Natural killer cell (primary cell): ENCODE measurements at regions not wholly inside any gene's neighbourhood (a gene's known extent, or its start where the extent isn't known, plus 50 kb on each side); places are given as distances from the start of the nearest gene placed in this dataset.

Experiments
- ATAC-seq, 3 donors: fragments of 150-1000 bp in 2 of 3; fragments of 200-7000 bp in 1 of 3; cut with Tn5 transposase; 1 replicate in 1 of 3; 2 replicates in 2 of 3; pipeline ENCODE4 v1.10.0; 2021; ENCODE audit warnings: mild to moderate bottlenecking in 2 of 3, moderate library complexity in 2 of 3
- DNase-seq, 2 donors: peaks; one replicate each; pipeline versions ENCODE4 v3.0.0 to v3.0.0-alpha.2; 2013 to 2021; ENCODE audit warnings: mixed read lengths in 1 of 2
- H3K27ac ChIP-seq: one replicate; pipeline ENCODE4 v1.5.1; 2013; ENCODE audit warnings: mild to moderate bottlenecking, low read length
- H3K27me3 ChIP-seq: one replicate; pipeline ENCODE4 v1.6.1; 2013; ENCODE audit warnings: low read length; ENCODE audit not compliant: control insufficient read depth, insufficient read depth
- H3K36me3 ChIP-seq: one replicate; pipeline ENCODE4 v1.6.1; 2013; ENCODE audit warnings: low read length; ENCODE audit not compliant: control insufficient read depth, insufficient read depth
- H3K4me1 ChIP-seq: one replicate; pipeline ENCODE4 v1.6.1; 2013; ENCODE audit warnings: low read length; ENCODE audit not compliant: control insufficient read depth, insufficient read depth
- H3K4me3 ChIP-seq: one replicate; pipeline ENCODE4 v1.5.1; 2013; ENCODE audit warnings: low read length
- H3K9me3 ChIP-seq: one replicate; pipeline ENCODE4 v1.6.1; 2013; ENCODE audit warnings: low read length; ENCODE audit not compliant: control insufficient read depth, insufficient read depth
- H3K27ac Mint-ChIP-seq, 2 donors: one replicate each; pipeline ENCODE4 v1.8.0; 2022; ENCODE audit warnings: mild to moderate bottlenecking in 2 of 2, mixed read lengths in 2 of 2, moderate library complexity in 1 of 2
- H3K27me3 Mint-ChIP-seq, 2 donors: one replicate each; pipeline ENCODE4 v1.8.0; 2022; ENCODE audit warnings: low read depth in 2 of 2, mixed read lengths in 2 of 2
- H3K36me3 Mint-ChIP-seq: one replicate; pipeline ENCODE4 v1.8.0; 2022; ENCODE audit warnings: mixed read lengths
- H3K4me1 Mint-ChIP-seq, 2 donors: one replicate each; pipeline ENCODE4 v1.8.0; 2022; ENCODE audit warnings: mixed read lengths in 2 of 2
- H3K4me3 Mint-ChIP-seq: one replicate; pipeline ENCODE4 v1.8.0; 2022; ENCODE audit warnings: mild to moderate bottlenecking, moderate library complexity, mixed read lengths
- H3K9me3 Mint-ChIP-seq, 2 donors: one replicate each; pipeline ENCODE4 v1.8.0; 2022; ENCODE audit warnings: mixed read lengths in 2 of 2
- WGBS: methylation state at CpG from one replicate; pipeline ENCODE4 v1.1.7; 2013; ENCODE audit warnings: missing lambda C conversion rate; ENCODE audit not compliant: insufficient coverage; 5-methylcytosine and 5-hydroxymethylcytosine counted together
- intact Hi-C: fragments of 100-400 bp; cut with micrococcal nuclease; formaldehyde crosslinking; loops from one replicate; pipeline ENCODE4 v1.14.2; 2022
- TF ChIP-seq, protein P1 (sequence below): fragments of 200-600 bp; IDR thresholded peaks from one replicate; pipeline ENCODE4 v1.8.0; 2022; ENCODE audit warnings: antibody characterized with exemption

DNA sequence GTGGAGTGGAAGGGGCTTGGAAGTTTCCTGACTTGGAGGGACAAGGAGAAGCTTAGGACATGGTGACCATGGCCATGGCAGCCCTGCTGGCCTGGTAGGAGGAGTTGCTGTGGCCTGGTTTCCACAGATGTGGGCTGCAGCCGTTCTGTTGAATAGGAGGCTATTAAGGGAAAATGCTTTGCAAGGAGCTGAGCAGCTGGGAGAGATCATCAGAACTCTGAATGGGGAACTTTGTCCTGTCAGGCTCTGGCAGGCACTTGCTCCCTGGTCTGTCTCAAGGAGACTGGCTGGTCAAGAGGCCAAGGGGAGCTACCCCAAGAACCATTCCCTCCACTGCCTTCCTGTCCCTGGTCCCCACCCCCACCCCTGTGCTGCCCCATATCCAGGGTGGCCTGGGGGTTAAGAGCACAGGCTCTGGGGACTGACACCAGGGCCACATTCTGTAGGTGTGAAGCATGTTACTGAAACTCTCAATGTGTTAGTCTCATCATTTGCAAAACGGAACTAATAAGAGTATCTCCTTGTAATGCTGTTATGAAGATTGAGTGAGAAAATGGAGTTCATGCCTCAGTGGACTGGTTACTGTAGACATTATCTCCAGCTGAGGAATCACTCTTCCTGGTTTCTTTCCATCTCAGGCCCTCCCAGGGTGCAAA, 84.0 kb upstream of the ARAP3 start:
- Mint-ChIP-seq H3K36me3 (no peaks in the 10 kb centered on the region), H3K4me1 (no peaks in the 10 kb centered on the region), H3K27ac (no peak overlapping the region), H3K9me3 (no peaks in the 10 kb centered on the region), H3K4me3 (no peak overlapping the region), H3K27me3 (peaks cover 12 to 23% of the 10 kb centered on the region in 2 donors)
- Histone ChIP-seq H3K9me3 (no peaks in the 10 kb centered on the region), H3K27me3 (no peaks in the 10 kb centered on the region), H3K36me3 (no peaks in the 10 kb centered on the region), H3K4me1 (no peaks in the 10 kb centered on the region), H3K4me3 (no peak overlapping the region), H3K27ac (no peak overlapping the region)
- intact Hi-C loops = no loop called here
- DNase-seq (no peak), ATAC-seq (no peak)
- TF ChIP-seq, protein P1, sequence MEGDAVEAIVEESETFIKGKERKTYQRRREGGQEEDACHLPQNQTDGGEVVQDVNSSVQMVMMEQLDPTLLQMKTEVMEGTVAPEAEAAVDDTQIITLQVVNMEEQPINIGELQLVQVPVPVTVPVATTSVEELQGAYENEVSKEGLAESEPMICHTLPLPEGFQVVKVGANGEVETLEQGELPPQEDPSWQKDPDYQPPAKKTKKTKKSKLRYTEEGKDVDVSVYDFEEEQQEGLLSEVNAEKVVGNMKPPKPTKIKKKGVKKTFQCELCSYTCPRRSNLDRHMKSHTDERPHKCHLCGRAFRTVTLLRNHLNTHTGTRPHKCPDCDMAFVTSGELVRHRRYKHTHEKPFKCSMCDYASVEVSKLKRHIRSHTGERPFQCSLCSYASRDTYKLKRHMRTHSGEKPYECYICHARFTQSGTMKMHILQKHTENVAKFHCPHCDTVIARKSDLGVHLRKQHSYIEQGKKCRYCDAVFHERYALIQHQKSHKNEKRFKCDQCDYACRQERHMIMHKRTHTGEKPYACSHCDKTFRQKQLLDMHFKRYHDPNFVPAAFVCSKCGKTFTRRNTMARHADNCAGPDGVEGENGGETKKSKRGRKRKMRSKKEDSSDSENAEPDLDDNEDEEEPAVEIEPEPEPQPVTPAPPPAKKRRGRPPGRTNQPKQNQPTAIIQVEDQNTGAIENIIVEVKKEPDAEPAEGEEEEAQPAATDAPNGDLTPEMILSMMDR = no peak
- WGBS = 74% methylated on average over 2 of the region's 2 CpGs

DNA sequence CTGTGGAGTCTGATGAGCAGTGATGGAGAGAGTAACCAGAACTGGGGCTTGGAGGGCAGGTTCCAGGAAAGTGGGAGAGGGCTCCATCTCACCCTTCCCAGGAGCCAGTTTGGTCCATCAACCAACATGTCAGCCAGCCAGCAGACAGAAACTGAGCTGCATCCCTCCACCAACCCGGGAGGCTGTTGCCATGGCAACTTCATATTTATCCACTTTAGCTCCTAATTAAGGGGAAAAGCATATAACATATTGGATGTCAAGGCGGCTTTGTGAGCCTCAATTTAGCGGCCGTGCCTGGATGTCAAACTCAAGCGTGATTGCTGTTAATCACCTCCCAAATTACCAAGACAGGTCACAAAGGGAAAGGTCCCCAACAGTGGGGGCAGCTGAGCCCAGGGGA, 81.5 kb upstream of the ARAP3 start:
- H3K9me3 ChIP-seq = no peaks in the 10 kb centered on the region
- no peak overlapping the region for H3K27ac Mint-ChIP-seq
- DNase-seq = no peak
- no peaks in the 10 kb centered on the region for H3K4me1 Mint-ChIP-seq
- H3K27me3 Mint-ChIP-seq = peaks cover 12 to 33% of the 10 kb centered on the region in 2 donors
- no peaks in the 10 kb centered on the region for H3K27me3 ChIP-seq
- H3K9me3 Mint-ChIP-seq = no peaks in the 10 kb centered on the region
- H3K4me3 Mint-ChIP-seq = no peak overlapping the region
- H3K4me3 ChIP-seq = no peak overlapping the region
- intact Hi-C loops = no loop called here
- no peaks in the 10 kb centered on the region for H3K36me3 Mint-ChIP-seq
- no peaks in the 10 kb centered on the region for H3K36me3 ChIP-seq
- TF ChIP-seq, protein P1 = no peak
- 93% methylated on average over 5 of the region's 5 CpGs for WGBS
- ATAC-seq = no peak
- no peak overlapping the region for H3K27ac ChIP-seq
- no peaks in the 10 kb centered on the region for H3K4me1 ChIP-seq

DNA sequence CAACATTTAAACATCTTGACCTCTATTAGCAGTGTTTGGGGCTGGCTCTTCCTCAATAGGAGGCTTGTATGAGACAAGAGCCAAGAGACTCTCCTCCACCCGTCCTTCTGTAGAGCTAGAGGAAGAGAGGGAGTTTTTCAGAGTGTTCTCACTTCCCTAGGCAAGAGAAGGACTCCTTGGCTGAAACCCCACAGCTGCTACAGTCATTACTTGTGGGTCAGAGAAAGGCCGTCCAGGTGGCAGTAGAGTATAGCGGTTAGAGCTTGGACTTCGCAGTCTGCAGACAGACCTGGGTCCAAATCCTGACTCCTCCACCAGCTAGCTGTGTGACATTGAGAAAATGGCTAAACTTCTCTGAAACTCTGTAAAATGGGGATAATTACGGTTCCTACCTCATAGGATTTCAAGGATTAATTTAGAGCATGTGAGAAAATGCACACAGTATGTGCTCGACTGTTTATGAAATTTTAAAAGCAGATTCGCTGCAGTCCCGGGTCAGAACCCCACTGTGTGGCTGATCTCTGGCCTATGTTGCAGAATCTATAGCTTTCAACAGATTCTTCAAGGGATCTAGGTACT, 80.8 kb upstream of the ARAP3 start:
- H3K4me1 ChIP-seq = no peaks in the 10 kb centered on the region
- H3K27ac ChIP-seq = no peak overlapping the region
- DNase-seq (no peak), ATAC-seq (no peak)
- H3K36me3 Mint-ChIP-seq = no peaks in the 10 kb centered on the region
- H3K27ac Mint-ChIP-seq = no peak overlapping the region
- no peak overlapping the region for H3K4me3 Mint-ChIP-seq
- no peak overlapping the region for H3K4me3 ChIP-seq
- no peaks in the 10 kb centered on the region for H3K36me3 ChIP-seq
- intact Hi-C loops = no loop called here
- H3K4me1 Mint-ChIP-seq = peaks cover 0 to 4% of the 10 kb centered on the region in 2 donors
- WGBS = 87% methylated on average over 7 of the region's 8 CpGs
- TF ChIP-seq, protein P1 = no peak
- no peaks in the 10 kb centered on the region for H3K27me3 ChIP-seq
- H3K27me3 Mint-ChIP-seq = peaks cover 19 to 39% of the 10 kb centered on the region in 2 donors
- no peaks in the 10 kb centered on the region for H3K9me3 ChIP-seq
- no peaks in the 10 kb centered on the region for H3K9me3 Mint-ChIP-seq

DNA sequence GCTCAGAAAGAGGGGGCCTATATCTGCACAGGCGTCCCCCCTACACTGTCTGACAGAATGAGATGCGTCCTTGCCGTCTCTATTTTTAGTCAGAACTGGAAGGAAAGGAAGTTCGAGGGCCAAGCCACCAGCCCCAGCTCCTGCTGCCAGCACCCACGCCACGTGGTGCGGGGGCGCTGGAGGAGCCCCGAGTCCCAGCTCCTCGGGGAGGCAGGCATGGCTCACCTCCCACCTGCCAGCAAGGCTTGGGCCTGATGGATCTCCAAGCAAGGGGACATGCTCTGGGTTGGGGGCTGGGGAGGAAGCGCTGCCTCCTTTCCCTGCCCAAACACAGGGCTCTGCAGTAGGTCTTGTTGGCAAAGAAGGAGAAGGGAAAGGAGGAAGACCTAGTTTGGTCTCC, 80.3 kb upstream of the ARAP3 start:
- ATAC-seq = no peak
- H3K4me3 Mint-ChIP-seq = no peak overlapping the region
- 32% methylated on average over 11 of the region's 11 CpGs for WGBS
- Histone ChIP-seq H3K4me3 (no peak overlapping the region), H3K27ac (no peak overlapping the region), H3K9me3 (no peaks in the 10 kb centered on the region), H3K4me1 (no peaks in the 10 kb centered on the region), H3K27me3 (peaks cover 5% of the 10 kb centered on the region), H3K36me3 (no peaks in the 10 kb centered on the region)
- no peaks in the 10 kb centered on the region for H3K36me3 Mint-ChIP-seq
- H3K9me3 Mint-ChIP-seq = no peaks in the 10 kb centered on the region
- TF ChIP-seq, protein P1 = no peak
- peaks cover 0 to 4% of the 10 kb centered on the region in 2 donors for H3K4me1 Mint-ChIP-seq
- H3K27me3 Mint-ChIP-seq = peaks cover 24 to 45% of the 10 kb centered on the region in 2 donors
- no peak for DNase-seq
- H3K27ac Mint-ChIP-seq = no peak overlapping the region
- intact Hi-C loops = no loop called here
